PC-9 (cell line): ENCODE measurements at regions not wholly inside any gene's neighbourhood (a gene's known extent, or its start where the extent isn't known, plus 50 kb on each side); places are given as distances from the start of the nearest gene placed in this dataset.

Source experiments
- CTCF ChIP-seq: fragments of 200-600 bp; sonication (generic); conservative IDR thresholded peaks from 2 replicates; pipeline ENCODE4 v1.6.1; 2017; ENCODE audit warnings: mixed run types, antibody characterized with exemption, mild to moderate bottlenecking, moderate library complexity
- EZH2 ChIP-seq: fragments of 200-600 bp; sonication (generic); IDR thresholded peaks from 2 replicates; pipeline ENCODE4 v1.8.0; 2017; ENCODE audit warnings: antibody characterized with exemption, low read depth

GRCh38 chr5:89847743-89848142, 561.8 kb downstream of the CETN3 start:
- TF ChIP-seq CTCF, result no peak
- no peak for TF ChIP-seq EZH2
